Lower leg skin (tissue), 3 donors: ENCODE measurements at regions not wholly inside any gene's neighbourhood (a gene's known extent, or its start where the extent isn't known, plus 50 kb on each side); places are given as distances from the start of the nearest gene placed in this dataset.

ENCODE experiments used
- CTCF ChIP-seq, 3 donors: fragments of 450-650 bp; IDR thresholded peaks; one replicate each; pipeline ENCODE4 v1.5.1; 2016; ENCODE audit warnings: antibody characterized with exemption in 3 of 3, mild to moderate bottlenecking in 3 of 3, moderate library complexity in 2 of 3
- POLR2A ChIP-seq, 2 donors: fragments of 450-650 bp; IDR thresholded peaks; one replicate each; pipeline ENCODE4 v1.6.1; 2016 to 2017; ENCODE audit warnings: antibody characterized with exemption in 2 of 2, mild to moderate bottlenecking in 1 of 2, moderate library complexity in 1 of 2

- no peak for TF ChIP-seq CTCF (IDR thresholded peaks at IDR 0.05)
- no peak for TF ChIP-seq POLR2A (IDR thresholded peaks at IDR 0.05)
Measured at GRCh38 chr16:35569413-35569812, 2110.0 kb downstream of the TP53TG3F start.
